Vagina (tissue), 2 donors: ENCODE measurements at regions not wholly inside any gene's neighbourhood (a gene's known extent, or its start where the extent isn't known, plus 50 kb on each side); places are given as distances from the start of the nearest gene placed in this dataset.

Source experiments
- DNase-seq, 2 donors: peaks; one replicate each; pipeline ENCODE4 v3.0.0-alpha.2; 2017; ENCODE audit errors: extremely low spot score in 2 of 2
- H3K27ac ChIP-seq: fragments of 200-600 bp; sonication (generic); one replicate; pipeline ENCODE4 v1.5.1; 2019
- H3K27me3 ChIP-seq: fragments of 200-600 bp; sonication (generic); one replicate; pipeline ENCODE4 v1.5.1; 2019
- H3K36me3 ChIP-seq, 2 donors: fragments of 200-600 bp; sonication (generic); one replicate each; pipeline ENCODE4 v1.5.1; 2017 to 2019
- H3K4me1 ChIP-seq: fragments of 200-600 bp; sonication (generic); one replicate; pipeline ENCODE4 v1.5.1; 2019
- H3K4me3 ChIP-seq, 2 donors: fragments of 200-600 bp; sonication (generic); 1 replicate in 1 of 2; 2 replicates in 1 of 2; pipeline ENCODE4 v1.5.1; 2016 to 2019
- H3K9me3 ChIP-seq: fragments of 200-600 bp; sonication (generic); one replicate; pipeline ENCODE4 v1.5.1; 2019
- POLR2A ChIP-seq, 2 donors: fragments of 450-650 bp; IDR thresholded peaks; one replicate each; pipeline ENCODE4 v1.6.1; 2017; ENCODE audit warnings: antibody characterized with exemption in 2 of 2, mild to moderate bottlenecking in 2 of 2, moderate library complexity in 2 of 2
- POLR2AphosphoS5 ChIP-seq, 2 donors: sonication (generic); formaldehyde crosslinking; IDR thresholded peaks; one replicate each; pipeline ENCODE4 v1.9.0; 2017; ENCODE audit warnings: antibody characterized with exemption in 2 of 2, mild to moderate bottlenecking in 2 of 2, low read depth in 1 of 2; ENCODE audit not compliant: insufficient read depth in 1 of 2
- intact Hi-C: fragments of 100-400 bp; cut with DNase I; formaldehyde crosslinking; loops from one replicate; pipeline ENCODE4 v1.15.1; 2023
- TF ChIP-seq, protein P1 (sequence below), 3 experiments: fragments of 450-650 bp in 2 of 3; fragments of 200-600 bp in 1 of 3; sonication (generic) in 1 of 3; IDR thresholded peaks; one replicate each; pipeline ENCODE4 v1.5.1; 2017 to 2019; ENCODE audit warnings: antibody characterized with exemption in 3 of 3, mild to moderate bottlenecking in 2 of 3, moderate library complexity in 2 of 3

DNA sequence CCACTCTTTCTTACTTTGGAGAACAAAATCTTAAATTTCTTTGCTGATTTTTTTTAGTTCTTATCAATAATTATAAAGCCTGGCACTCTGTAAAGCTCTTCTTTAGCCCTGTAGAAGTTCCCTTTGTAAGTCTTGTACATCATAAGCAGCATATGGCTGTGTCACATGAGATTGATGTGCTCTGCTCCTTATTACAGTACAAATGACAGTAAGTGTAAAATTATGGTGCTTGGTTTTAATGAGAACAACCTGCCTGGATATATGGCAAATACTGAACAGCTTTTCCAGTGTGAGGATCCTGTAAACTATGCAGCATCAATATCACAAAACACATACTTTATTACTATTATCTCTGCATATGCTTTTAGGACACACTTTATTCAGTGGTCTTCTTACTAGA is 145.9 kb upstream of the GNPDA2 start:
- intact Hi-C loops: no loop called here
- Histone ChIP-seq H3K27me3 (no peaks in the 10 kb centered on the region), H3K4me3 (no peak overlapping the region), H3K9me3 (no peaks in the 10 kb centered on the region), H3K36me3 (no peaks in the 10 kb centered on the region), H3K4me1 (no peaks in the 10 kb centered on the region), H3K27ac (no peak overlapping the region)
- TF ChIP-seq, protein P1, sequence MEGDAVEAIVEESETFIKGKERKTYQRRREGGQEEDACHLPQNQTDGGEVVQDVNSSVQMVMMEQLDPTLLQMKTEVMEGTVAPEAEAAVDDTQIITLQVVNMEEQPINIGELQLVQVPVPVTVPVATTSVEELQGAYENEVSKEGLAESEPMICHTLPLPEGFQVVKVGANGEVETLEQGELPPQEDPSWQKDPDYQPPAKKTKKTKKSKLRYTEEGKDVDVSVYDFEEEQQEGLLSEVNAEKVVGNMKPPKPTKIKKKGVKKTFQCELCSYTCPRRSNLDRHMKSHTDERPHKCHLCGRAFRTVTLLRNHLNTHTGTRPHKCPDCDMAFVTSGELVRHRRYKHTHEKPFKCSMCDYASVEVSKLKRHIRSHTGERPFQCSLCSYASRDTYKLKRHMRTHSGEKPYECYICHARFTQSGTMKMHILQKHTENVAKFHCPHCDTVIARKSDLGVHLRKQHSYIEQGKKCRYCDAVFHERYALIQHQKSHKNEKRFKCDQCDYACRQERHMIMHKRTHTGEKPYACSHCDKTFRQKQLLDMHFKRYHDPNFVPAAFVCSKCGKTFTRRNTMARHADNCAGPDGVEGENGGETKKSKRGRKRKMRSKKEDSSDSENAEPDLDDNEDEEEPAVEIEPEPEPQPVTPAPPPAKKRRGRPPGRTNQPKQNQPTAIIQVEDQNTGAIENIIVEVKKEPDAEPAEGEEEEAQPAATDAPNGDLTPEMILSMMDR (IDR thresholded peaks at IDR 0.05): no peak
- no peak for TF ChIP-seq POLR2A (IDR thresholded peaks at IDR 0.05)
- TF ChIP-seq POLR2AphosphoS5 (IDR thresholded peaks at IDR 0.05; ENCODE audit: insufficient read depth in 1 of 2, low read depth in 1 of 2): no peak
- no peak for DNase-seq

GRCh38 chr4:44871133-44871532 is 144.8 kb upstream of the GNPDA2 start:
- Histone ChIP-seq H3K4me1 (no peaks in the 10 kb centered on the region), H3K4me3 (no peak overlapping the region), H3K27ac (no peak overlapping the region), H3K27me3 (no peaks in the 10 kb centered on the region), H3K36me3 (no peaks in the 10 kb centered on the region), H3K9me3 (no peaks in the 10 kb centered on the region)
- intact Hi-C loops: no loop called here
- DNase-seq: no peak
- no peak for TF ChIP-seq POLR2A (IDR thresholded peaks at IDR 0.05)
- no peak for TF ChIP-seq POLR2AphosphoS5 (IDR thresholded peaks at IDR 0.05; ENCODE audit: insufficient read depth in 1 of 2, low read depth in 1 of 2)
- TF ChIP-seq, protein P1 (IDR thresholded peaks at IDR 0.05): no peak

DNA sequence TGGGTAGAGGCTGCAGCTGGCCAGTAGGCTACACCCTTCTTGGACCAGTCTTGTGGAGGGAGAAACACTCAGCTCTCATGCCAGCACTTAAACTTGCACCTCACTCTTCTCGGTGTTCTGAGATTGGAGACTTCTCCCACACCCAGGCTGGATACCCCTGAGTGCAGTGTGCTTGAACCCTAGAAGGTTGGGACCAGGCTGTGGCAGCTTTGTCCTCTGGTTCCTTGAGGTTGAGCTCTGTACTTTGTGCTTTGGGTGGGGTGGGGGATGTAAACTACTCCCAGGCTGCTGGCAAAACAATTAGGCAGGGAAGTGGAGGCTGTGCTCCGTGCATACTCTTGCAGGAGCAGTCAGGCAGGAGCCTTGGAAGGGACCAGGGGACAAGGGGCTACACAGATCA is 143.6 kb upstream of the GNPDA2 start:
- intact Hi-C loops: no loop called here
- DNase-seq: no peak
- Histone ChIP-seq H3K27ac (no peak overlapping the region), H3K36me3 (no peaks in the 10 kb centered on the region), H3K4me1 (no peaks in the 10 kb centered on the region), H3K4me3 (no peak overlapping the region), H3K9me3 (no peaks in the 10 kb centered on the region), H3K27me3 (no peaks in the 10 kb centered on the region)
- no peak for TF ChIP-seq POLR2AphosphoS5 (IDR thresholded peaks at IDR 0.05; ENCODE audit: insufficient read depth in 1 of 2, low read depth in 1 of 2)
- TF ChIP-seq, protein P1 (IDR thresholded peaks at IDR 0.05): no peak
- TF ChIP-seq POLR2A (IDR thresholded peaks at IDR 0.05): no peak

DNA sequence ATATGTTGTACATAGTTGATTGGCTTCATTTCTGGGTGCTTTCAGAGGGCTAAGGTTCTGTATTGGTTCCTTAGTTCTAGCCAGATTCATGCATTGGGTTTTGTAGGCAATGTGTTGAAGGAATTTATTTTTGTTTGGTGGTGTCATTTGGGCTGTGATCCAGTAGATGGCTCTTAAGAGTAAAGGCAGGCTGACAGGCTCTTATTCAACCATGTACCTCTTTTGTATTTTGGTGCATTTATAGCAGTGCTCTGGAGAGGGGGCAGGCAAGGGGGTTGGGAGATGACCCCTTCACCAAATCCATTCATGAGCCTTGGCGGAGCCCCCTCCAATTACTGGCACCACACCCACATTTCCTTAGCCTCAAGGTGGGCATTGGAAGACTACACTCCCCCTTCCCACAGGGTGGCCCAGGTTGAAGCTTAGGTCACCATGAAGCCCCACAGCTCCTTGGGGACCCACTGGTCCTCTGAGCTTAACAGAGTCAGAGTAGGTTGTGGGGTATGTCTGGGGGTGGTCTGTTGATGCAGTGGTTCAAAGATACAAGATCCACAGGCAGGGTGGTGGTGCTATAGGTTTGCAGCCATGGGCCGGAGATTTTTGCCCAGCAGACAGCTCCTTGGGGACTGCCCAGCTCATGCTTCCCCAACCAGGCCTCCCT is 143.0 kb upstream of the GNPDA2 start:
- no peaks in the 10 kb centered on the region for H3K4me1 ChIP-seq
- DNase-seq: no peak
- H3K27ac ChIP-seq: no peak overlapping the region
- H3K9me3 ChIP-seq: no peaks in the 10 kb centered on the region
- no peaks in the 10 kb centered on the region for H3K36me3 ChIP-seq
- TF ChIP-seq POLR2AphosphoS5 (IDR thresholded peaks at IDR 0.05; ENCODE audit: insufficient read depth in 1 of 2, low read depth in 1 of 2) (no peak), POLR2A (IDR thresholded peaks at IDR 0.05) (no peak)
- TF ChIP-seq, protein P1 (IDR thresholded peaks at IDR 0.05): no peak
- no peak overlapping the region for H3K4me3 ChIP-seq
- intact Hi-C loops: no loop called here
- H3K27me3 ChIP-seq: no peaks in the 10 kb centered on the region

DNA sequence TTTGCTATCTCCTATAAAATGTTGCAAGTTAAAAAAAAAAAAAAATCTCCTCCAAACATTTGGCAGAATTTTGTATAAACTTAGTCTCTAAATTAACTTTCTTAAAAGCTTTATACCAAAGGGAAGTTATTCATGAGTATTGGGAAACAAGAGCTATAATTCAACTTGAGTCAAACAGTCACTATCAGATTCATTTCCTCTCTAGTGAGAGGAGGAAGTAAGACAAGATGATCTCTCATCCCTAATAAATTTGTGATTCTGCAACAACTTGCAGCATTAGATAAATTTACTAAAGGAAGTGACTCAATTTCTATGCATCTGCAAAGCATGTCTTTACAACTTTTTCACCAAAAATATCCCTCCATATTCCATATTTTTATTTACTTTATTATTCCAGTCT is 135.4 kb upstream of the GNPDA2 start:
- Histone ChIP-seq H3K27ac (no peak overlapping the region), H3K9me3 (no peaks in the 10 kb centered on the region), H3K4me1 (no peaks in the 10 kb centered on the region), H3K4me3 (no peak overlapping the region), H3K27me3 (no peaks in the 10 kb centered on the region), H3K36me3 (no peaks in the 10 kb centered on the region)
- intact Hi-C loops: no loop called here
- no peak for DNase-seq
- TF ChIP-seq POLR2AphosphoS5 (IDR thresholded peaks at IDR 0.05; ENCODE audit: insufficient read depth in 1 of 2, low read depth in 1 of 2) (no peak), POLR2A (IDR thresholded peaks at IDR 0.05) (no peak)
